Gastroesophageal sphincter (tissue), 4 donors: ENCODE measurements at regions not wholly inside any gene's neighbourhood (a gene's known extent, or its start where the extent isn't known, plus 50 kb on each side); places are given as distances from the start of the nearest gene placed in this dataset.
"Not testable (repeated sequence)": the region's sequence is repeated elsewhere in the genome, so short reads cannot be mapped to it uniquely, and the experiment has no call there.

Source experiments
- ATAC-seq: fragments of 150-250 bp; one replicate; pipeline ENCODE4 v1.9.1; 2016; ENCODE audit warnings: mild to moderate bottlenecking, moderate library complexity
- H3K27ac ChIP-seq, 4 donors: fragments of 200-600 bp; sonication (generic) in 3 of 4; 1 replicate in 3 of 4; 2 replicates in 1 of 4; pipeline ENCODE4 v1.5.1; 2016 to 2019
- H3K27me3 ChIP-seq: fragments of 200-600 bp; sonication (generic); one replicate; pipeline ENCODE4 v1.5.1; 2019
- H3K36me3 ChIP-seq, 2 donors: fragments of 200-600 bp; sonication (generic); one replicate each; pipeline ENCODE4 v1.5.1; 2019; ENCODE audit warnings: control low read depth in 1 of 2
- H3K4me1 ChIP-seq, 3 donors: fragments of 200-600 bp; sonication (generic); 1 replicate in 2 of 3; 2 replicates in 1 of 3; pipeline ENCODE4 v1.5.1; 2016 to 2019; ENCODE audit warnings: control low read depth in 2 of 3
- H3K4me3 ChIP-seq, 2 donors: fragments of 200-600 bp; sonication (generic); one replicate each; pipeline ENCODE4 v1.5.1; 2019; ENCODE audit warnings: mild to moderate bottlenecking in 1 of 2, moderate library complexity in 1 of 2
- H3K9me3 ChIP-seq, 3 donors: fragments of 200-600 bp; sonication (generic); one replicate each; pipeline ENCODE4 v1.5.1; 2017 to 2019; ENCODE audit warnings: control low read depth in 2 of 3
- EP300 ChIP-seq: sonication (generic); formaldehyde crosslinking; IDR thresholded peaks from one replicate; pipeline ENCODE4 v1.6.1; 2017; ENCODE audit warnings: antibody characterized with exemption, mild to moderate bottlenecking
- POLR2A ChIP-seq, 2 donors: fragments of 450-650 bp; IDR thresholded peaks; one replicate each; pipeline ENCODE4 v1.6.1; 2017; ENCODE audit warnings: antibody characterized with exemption in 2 of 2, mild to moderate bottlenecking in 2 of 2, moderate library complexity in 1 of 2
- POLR2AphosphoS5 ChIP-seq: sonication (generic); formaldehyde crosslinking; IDR thresholded peaks from one replicate; pipeline ENCODE4 v1.6.1; 2017; ENCODE audit warnings: antibody characterized with exemption
- WGBS, 2 donors: methylation state at CpG; one replicate each; pipeline ENCODE4 v1.1.5; 2018; ENCODE audit warnings: low coverage in 1 of 2; 5-methylcytosine and 5-hydroxymethylcytosine counted together
- TF ChIP-seq, protein P1 (sequence below), 4 experiments: fragments of 200-600 bp in 2 of 4; fragments of 450-650 bp in 2 of 4; sonication (generic) in 1 of 4; IDR thresholded peaks; one replicate each; pipeline ENCODE4 v1.5.1; 2017 to 2019; ENCODE audit warnings: antibody characterized with exemption in 4 of 4, mild to moderate bottlenecking in 2 of 4, moderate library complexity in 2 of 4

DNA sequence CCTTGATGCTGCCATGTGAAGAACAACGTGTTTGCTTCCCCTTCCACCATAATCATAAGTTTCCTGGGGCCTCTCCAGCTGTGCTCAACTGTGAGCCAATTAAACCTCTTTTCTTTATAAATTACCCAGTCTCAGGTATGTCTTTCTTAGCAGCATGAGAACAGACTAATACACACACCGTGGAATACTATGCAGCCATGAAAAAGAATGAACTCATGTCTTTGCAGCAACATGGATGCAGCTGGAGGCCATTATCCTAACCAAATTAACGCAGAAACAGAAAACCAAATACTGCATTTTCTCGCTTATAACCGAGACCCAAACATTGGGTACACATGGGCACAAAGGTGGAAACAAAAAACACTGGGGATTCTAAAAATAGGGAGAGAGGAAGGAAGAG, 286.7 kb upstream of the MINDY3 start:
- WGBS, 2 donors = 92 to 100% methylated on average over 2 to 4 of the region's 5 CpGs
- no peaks in the 10 kb centered on the region for H3K36me3 ChIP-seq
- H3K27ac ChIP-seq = no peak overlapping the region
- no peaks in the 10 kb centered on the region for H3K9me3 ChIP-seq
- ATAC-seq = no peak
- H3K27me3 ChIP-seq = no peaks in the 10 kb centered on the region
- H3K4me3 ChIP-seq = no peak overlapping the region
- H3K4me1 ChIP-seq = no peaks in the 10 kb centered on the region
- TF ChIP-seq POLR2AphosphoS5 = no peak
- TF ChIP-seq EP300 = no peak
- TF ChIP-seq, protein P1, sequence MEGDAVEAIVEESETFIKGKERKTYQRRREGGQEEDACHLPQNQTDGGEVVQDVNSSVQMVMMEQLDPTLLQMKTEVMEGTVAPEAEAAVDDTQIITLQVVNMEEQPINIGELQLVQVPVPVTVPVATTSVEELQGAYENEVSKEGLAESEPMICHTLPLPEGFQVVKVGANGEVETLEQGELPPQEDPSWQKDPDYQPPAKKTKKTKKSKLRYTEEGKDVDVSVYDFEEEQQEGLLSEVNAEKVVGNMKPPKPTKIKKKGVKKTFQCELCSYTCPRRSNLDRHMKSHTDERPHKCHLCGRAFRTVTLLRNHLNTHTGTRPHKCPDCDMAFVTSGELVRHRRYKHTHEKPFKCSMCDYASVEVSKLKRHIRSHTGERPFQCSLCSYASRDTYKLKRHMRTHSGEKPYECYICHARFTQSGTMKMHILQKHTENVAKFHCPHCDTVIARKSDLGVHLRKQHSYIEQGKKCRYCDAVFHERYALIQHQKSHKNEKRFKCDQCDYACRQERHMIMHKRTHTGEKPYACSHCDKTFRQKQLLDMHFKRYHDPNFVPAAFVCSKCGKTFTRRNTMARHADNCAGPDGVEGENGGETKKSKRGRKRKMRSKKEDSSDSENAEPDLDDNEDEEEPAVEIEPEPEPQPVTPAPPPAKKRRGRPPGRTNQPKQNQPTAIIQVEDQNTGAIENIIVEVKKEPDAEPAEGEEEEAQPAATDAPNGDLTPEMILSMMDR (IDR thresholded peaks at IDR 0.05) = no peak
- TF ChIP-seq POLR2A (IDR thresholded peaks at IDR 0.05) = no peak

DNA sequence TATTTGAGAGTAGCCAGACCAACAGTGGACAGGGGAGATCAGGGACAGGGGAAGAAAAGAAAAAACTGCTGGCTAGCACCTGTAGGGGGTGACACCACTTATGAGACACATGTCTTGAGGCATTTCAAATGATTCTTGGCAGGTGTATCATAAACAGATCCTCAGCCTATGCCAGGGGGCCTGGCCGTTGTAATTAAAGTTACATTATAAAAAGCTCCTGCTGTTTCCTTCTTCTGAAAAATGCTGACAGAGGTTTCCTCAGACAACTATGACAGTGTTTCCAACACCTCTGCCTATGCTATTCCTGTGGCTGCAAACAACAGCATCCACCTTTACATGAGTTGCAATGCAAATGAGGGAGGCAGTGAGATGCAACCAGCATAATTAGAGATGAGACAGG, 281.0 kb upstream of the PTER start:
- no peak overlapping the region for H3K4me3 ChIP-seq
- H3K27ac ChIP-seq = no peak overlapping the region
- H3K4me1 ChIP-seq = no peaks in the 10 kb centered on the region
- no peaks in the 10 kb centered on the region for H3K36me3 ChIP-seq
- TF ChIP-seq POLR2A (IDR thresholded peaks at IDR 0.05) (no peak), EP300 (no peak), POLR2AphosphoS5 (no peak)
- TF ChIP-seq, protein P1 (IDR thresholded peaks at IDR 0.05) = no peak
- no peaks in the 10 kb centered on the region for H3K9me3 ChIP-seq
- WGBS, 2 donors = 0% methylated on average over 1 of the region's 1 CpG
- no peaks in the 10 kb centered on the region for H3K27me3 ChIP-seq
- ATAC-seq = no peak

GRCh38 chr10:16156681-16157080, 280.1 kb upstream of the PTER start:
- no peak for ATAC-seq
- no peaks in the 10 kb centered on the region for H3K9me3 ChIP-seq
- H3K4me1 ChIP-seq = no peaks in the 10 kb centered on the region
- TF ChIP-seq EP300 = no peak
- TF ChIP-seq POLR2AphosphoS5 = no peak
- TF ChIP-seq, protein P1 (IDR thresholded peaks at IDR 0.05) = no peak
- no peak for TF ChIP-seq POLR2A (IDR thresholded peaks at IDR 0.05)
- no peaks in the 10 kb centered on the region for H3K27me3 ChIP-seq
- H3K36me3 ChIP-seq = no peaks in the 10 kb centered on the region
- no peak overlapping the region for H3K4me3 ChIP-seq
- WGBS, 2 donors = 86% methylated on average over 7 of the region's 7 CpGs
- H3K27ac ChIP-seq = no peak overlapping the region

- 76 to 100% methylated on average over 1 to 3 of the region's 3 CpGs for WGBS, 2 donors
- H3K4me1 ChIP-seq, ATAC-seq, H3K27me3 ChIP-seq, H3K36me3 ChIP-seq, H3K4me3 ChIP-seq, H3K27ac ChIP-seq: not testable (repeated sequence)
- peaks cover 0 to 43% (median 0%) of the 10 kb centered on the region in 3 donors for H3K9me3 ChIP-seq
Measured at GRCh38 chr10:16165067-16165466, 271.7 kb upstream of the PTER start.

DNA sequence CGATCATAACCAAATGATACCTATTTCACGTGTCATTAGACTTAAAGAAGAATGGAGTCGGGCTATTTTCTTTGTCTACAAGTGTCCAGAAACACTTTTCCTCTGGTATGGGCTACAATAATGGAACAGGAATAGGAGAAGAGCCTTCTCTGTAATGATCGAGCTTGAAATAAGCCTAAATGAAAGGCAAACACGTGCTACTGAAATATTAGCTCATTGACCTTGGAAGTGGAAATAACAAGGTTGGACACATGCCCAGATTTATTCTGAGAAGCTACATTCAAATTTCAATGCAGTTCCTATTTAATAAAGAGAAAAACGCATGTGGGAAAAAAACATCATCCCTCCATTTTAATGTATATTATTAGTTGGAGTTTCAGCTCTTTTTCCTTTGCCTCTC, 254.7 kb upstream of the PTER start:
- WGBS, 2 donors = 52 to 63% methylated on average over 6 of the region's 6 CpGs
- Histone ChIP-seq H3K4me1 (no peaks in the 10 kb centered on the region), H3K27me3 (no peaks in the 10 kb centered on the region), H3K36me3 (no peaks in the 10 kb centered on the region), H3K9me3 (peaks cover 0 to 3% (median 0%) of the 10 kb centered on the region in 3 donors), H3K27ac (no peak overlapping the region), H3K4me3 (no peak overlapping the region)
- ATAC-seq = no peak
- TF ChIP-seq, protein P1 (IDR thresholded peaks at IDR 0.05) = no peak
- no peak for TF ChIP-seq EP300
- TF ChIP-seq POLR2A (IDR thresholded peaks at IDR 0.05) = no peak
- TF ChIP-seq POLR2AphosphoS5 = no peak
